Uterus (tissue), 2 donors: ENCODE measurements at regions not wholly inside any gene's neighbourhood (a gene's known extent, or its start where the extent isn't known, plus 50 kb on each side); places are given as distances from the start of the nearest gene placed in this dataset.

Source experiments
- POLR2A ChIP-seq, 2 donors: fragments of 450-650 bp; IDR thresholded peaks; one replicate each; pipeline ENCODE4 v1.6.1; 2016; ENCODE audit warnings: antibody characterized with exemption in 2 of 2, mild to moderate bottlenecking in 1 of 2, moderate library complexity in 1 of 2
- TF ChIP-seq, protein P1 (sequence below), 4 experiments: fragments of 200-600 bp in 2 of 4; fragments of 450-650 bp in 2 of 4; sonication (generic) in 2 of 4; IDR thresholded peaks; one replicate each; pipeline ENCODE4 v1.5.1; 2016 to 2019; ENCODE audit warnings: antibody characterized with exemption in 4 of 4, mild to moderate bottlenecking in 2 of 4, moderate library complexity in 1 of 4

DNA sequence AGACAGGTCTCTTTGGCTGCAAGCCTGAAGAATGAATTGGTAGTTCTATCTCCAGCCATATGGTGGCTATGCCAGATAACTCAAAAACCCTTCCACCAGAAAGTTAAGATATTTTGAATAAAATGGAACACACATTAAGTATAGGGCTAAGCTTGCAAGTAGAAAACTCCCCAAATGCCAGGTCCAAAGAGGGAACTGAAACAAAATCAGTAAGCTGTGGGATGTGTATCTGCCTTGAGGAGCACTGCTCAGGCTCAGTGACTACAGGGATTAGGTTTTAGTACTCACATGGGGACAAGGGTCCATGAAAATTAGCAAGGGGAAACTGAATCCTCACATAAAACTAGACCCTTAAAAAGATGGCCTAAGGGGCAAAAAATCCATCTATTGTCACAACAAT, 115.7 kb upstream of the PMFBP1 start:
- TF ChIP-seq, protein P1, sequence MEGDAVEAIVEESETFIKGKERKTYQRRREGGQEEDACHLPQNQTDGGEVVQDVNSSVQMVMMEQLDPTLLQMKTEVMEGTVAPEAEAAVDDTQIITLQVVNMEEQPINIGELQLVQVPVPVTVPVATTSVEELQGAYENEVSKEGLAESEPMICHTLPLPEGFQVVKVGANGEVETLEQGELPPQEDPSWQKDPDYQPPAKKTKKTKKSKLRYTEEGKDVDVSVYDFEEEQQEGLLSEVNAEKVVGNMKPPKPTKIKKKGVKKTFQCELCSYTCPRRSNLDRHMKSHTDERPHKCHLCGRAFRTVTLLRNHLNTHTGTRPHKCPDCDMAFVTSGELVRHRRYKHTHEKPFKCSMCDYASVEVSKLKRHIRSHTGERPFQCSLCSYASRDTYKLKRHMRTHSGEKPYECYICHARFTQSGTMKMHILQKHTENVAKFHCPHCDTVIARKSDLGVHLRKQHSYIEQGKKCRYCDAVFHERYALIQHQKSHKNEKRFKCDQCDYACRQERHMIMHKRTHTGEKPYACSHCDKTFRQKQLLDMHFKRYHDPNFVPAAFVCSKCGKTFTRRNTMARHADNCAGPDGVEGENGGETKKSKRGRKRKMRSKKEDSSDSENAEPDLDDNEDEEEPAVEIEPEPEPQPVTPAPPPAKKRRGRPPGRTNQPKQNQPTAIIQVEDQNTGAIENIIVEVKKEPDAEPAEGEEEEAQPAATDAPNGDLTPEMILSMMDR (IDR thresholded peaks at IDR 0.05) = no peak
- no peak for TF ChIP-seq POLR2A (IDR thresholded peaks at IDR 0.05)
